NCI-H1417 treated with DMSO at 0.1 percent for 48 hours (cell line): ENCODE measurements at regions not wholly inside any gene's neighbourhood (a gene's known extent, or its start where the extent isn't known, plus 50 kb on each side); places are given as distances from the start of the nearest gene placed in this dataset.
A peak's percentile ranks its signal among the peaks of the same experiment; 100 is the strongest.

ENCODE experiments used
- DNase-seq: peaks from one replicate; lab custom pipeline; 2025; lab: John Stamatoyannopoulos, UW

DNA sequence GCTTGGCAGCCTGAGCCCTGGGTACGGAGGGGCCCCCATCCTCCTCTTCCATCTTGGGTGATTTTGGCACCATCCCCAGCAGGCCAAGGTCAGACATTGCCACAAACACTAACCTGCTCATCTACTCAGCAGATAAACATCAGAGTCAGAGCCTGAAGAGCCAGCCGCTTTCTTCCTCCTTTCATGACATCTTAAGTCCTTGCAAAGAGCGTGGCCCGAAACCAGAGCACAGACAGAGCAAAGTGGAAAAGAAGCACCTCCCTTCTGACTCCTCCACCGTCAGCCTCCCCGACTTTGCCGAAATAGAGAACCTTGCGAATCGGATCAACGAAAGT, 60.4 kb upstream of the RPH3AL start:
- DNase-seq, result no peak

DNA sequence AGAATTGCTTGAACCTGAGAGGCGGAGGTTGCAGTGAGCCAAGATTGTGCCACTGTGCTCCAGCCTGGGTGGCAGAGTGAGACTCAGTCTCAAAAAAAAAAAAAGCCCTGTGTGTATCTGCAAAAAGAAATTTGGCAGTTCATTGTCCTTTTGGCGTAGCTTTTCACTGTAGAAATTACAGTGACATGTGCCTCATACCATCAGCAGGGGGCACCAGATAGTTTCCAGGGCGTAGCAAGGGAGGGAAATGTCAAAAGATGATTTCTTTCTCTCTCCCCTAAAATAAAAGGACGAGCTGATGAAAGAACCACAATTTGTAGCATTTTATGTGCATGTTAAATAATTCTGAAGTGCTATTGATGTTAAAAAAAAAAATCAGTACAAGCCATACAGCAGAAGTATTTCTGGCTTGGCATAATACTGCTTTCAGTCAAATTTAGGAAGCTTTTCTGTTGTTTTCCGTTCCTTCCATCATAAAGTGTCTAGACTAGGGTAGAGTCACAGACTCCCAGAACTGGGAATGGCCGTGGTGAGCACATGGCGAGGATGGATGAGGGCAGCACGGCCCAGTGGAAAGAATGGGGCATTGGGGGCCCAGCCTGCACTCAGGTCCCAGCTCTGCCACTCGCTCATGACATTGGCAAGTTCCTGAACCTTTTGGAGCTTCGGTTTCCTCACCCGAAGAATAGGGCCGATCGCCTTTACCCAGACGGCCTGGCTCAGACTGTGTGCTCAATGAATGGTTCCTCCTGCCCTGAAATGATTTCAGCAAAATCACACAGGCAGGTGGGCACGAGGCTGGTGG, 59.8 kb upstream of the RPH3AL start:
- DNase-seq, result no peak

DNA sequence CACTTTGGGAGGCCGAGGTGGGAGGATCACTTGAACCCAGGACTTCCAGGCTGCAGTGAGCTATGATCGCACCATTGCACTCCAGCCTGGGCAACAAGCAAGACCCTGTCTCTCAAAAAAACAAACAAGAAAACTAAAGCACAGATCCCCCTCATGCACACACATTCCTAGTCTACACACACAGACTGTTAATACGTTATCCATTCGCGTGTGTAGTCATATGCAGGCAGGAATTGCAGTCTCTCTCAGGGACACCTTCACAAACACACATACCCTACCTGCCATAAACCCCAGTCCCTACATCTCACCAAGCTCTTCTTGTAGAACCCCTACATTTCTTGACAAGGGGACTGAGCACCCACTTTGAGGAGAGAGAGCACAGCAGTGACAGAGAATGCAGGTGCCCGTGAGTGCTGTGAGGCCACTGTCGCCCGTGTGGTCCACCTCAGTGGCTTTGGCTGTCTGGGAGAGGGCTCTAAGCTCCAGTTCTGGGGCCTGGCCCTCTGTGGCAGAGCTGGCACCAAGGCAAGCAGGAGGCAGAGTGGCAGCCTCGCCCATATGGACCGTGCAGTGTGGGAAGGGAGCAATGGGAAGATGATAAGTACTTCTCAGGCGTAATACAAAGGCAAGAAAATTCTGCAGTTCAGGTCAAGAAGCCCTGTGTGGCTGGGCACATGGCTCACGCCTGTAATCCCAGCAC, 59.0 kb upstream of the RPH3AL start:
- no peak for DNase-seq

DNA sequence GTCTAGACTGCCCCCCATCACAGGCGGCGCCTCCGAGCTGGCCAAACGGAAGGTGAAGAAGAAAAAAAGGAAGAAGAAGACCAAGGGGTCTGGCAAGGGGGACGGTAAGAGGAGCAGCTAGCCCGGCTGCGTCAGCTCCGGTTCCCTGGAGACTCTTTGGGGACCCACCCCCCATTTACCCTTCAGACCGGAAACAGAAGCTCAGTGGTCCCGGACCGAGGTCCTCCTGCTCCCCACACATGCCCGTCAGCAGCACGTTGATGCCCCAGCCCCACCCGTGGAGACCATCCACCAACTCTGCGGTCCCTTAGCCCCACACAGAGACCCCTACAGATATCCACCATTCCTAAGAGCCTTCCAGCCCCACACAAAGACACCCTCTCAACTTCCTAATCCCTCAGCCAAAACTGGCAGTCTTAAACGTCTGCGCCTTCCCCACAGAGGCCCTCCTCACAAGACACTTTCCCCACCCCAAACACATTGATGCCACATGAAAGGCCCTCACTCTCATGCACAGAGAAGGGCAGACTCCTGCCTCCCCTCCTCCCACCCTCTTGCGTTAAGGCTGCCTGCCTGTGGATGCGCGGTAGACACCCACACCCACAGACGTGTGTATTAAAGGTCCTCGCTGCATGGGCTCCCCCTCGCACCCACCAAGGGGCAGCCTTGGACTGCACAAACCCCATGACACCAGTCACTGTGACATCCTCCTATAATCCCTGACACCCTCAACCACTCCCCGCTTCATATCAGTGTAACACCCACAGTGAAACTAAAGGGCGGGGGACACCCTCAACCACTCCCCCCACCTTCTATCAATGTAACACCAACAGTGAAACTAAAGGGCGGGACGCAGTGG, 58.2 kb upstream of the RPH3AL start:
- DNase-seq, result no peak

DNA sequence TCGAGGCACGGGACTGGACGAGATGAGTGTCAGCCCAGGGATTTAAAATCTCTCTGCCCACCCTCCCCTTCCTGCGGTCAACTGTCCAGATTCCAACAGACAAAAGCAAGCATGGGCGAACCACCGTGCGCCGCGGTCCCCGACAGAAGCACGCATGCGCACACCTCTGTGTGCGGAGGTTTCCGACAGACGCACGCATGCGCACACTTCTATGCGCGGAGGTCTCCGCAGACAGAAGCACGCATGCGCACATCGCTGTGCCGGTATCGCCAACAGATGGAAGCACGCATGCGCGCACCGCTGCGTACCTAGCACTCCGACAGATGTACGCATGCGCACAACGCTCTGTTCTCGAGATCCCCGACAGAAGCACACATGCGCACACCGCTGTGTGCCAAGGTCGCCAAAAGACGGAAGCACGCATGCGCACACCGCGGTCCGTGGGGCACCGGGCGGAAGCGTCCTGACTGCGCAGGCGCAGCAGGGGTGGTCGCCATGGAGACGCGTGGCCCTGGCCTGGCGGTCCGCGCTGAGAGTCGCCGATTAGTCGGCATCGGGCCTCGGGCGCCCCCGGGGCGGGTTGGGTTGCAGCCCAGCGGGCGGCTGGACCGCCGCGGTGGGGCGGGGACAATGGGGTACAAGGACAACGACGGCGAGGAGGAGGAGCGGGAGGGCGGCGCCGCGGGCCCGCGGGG, 57.4 kb upstream of the RPH3AL start:
- peak; percentile 94 for DNase-seq

DNA sequence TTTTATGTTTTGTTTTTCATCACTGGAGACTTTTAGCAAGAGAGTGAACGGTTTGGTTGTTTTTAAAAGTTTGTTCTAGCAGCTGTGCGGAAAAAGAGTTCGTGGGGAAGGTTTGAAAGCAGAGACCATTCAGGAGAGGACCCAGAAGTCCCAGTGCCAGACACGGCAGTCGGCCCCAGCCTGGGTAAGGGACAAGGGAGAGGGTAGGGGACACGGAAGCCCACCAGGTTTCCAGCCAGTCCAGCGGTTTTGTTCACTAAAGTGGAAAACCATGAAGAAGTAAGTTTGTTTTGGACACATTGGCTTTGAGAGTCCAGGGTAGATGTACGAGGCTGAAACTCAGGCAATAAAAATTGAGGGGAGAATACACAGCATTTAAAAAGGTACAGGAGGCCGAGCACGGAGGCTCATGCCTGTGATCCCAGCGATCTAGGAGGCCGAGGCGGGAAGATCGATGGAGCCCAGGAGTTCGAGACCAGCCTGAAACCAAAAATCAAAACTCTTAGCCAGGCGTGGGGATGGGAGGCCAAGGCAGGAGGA, 56.8 kb upstream of the RPH3AL start:
- no peak for DNase-seq

DNA sequence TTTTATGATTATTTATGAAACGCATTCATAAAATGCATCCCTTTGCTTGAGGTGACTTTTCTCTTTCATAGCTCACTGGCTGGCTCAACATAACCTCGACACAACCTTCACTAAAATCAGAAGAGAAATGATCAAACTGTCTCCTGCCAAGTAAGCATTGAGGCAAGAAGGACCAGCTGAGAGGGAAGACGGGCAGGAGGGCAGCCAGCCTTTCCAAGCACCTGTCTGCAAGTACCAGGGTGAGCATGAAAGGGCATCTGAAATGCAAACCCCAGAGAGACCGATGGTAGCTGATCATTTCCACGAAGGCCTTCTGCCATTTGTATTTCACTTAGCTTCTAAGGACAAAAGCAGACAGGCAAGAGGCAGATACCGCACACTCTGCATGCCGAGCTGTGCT, 52.1 kb upstream of the RPH3AL start:
- DNase-seq, result no peak
